NCI-H2171 treated with DMSO at 0.1 percent for 48 hours (cell line): ENCODE measurements at regions not wholly inside any gene's neighbourhood (a gene's known extent, or its start where the extent isn't known, plus 50 kb on each side); places are given as distances from the start of the nearest gene placed in this dataset.

Experiments used
- DNase-seq: peaks from one replicate; lab custom pipeline; 2025; lab: John Stamatoyannopoulos, UW

DNA sequence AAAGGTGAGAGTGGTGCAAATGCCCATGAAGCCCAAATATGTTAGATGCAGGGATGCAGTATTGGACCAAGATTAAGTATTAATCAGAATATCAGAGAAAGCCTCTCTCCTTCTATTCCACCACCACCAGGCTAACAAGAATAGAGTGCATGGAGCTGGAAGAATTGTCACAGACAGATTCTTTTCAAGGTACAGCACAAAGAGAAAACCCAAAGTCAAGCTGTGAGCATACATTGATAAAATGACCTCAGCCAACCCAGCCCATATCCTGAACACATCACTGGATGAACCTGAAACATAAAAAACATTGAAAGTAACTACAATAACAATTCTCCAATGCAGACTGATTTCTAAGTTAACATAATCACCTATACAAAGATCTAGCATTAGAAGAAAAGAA is 445.7 kb upstream of the NETO1 start:
- no peak for DNase-seq

DNA sequence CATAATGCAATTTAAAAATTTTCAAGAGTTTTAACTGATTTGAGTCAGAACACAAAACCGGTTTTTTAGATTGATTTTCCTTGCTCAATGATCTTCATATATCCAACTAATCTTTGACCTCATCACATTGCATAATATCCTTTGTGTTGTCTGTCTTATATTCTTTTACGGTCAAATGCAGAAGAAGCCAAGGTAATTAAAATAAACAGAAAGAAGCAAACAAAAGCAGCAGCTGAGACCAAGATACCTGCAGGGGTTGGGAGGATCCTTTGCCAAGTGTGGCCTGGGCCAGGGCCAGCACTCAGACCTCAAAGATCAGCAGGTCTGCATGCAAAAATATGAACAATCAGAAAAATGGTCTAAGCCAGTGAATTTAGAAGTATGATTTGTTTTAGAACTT is 428.9 kb upstream of the NETO1 start:
- DNase-seq, result no peak

DNA sequence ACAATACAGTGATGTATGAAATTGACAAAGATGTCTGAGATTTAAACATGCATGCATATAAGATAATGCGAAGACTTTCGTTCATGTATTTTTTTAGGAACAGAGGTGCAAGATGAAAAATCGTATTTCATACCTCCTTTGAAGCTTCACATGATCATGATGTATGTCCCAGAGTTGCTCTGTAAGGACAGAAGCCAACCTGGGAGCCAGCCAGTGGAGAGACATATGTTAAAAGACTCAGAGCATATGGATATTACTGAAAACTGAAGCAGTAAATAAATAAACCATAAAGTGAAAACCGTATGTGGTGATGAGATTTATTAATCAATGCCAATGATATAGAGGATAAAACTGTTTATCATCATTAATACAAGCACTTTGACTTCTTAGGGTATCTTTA is 424.4 kb upstream of the NETO1 start:
- DNase-seq, result no peak

DNA sequence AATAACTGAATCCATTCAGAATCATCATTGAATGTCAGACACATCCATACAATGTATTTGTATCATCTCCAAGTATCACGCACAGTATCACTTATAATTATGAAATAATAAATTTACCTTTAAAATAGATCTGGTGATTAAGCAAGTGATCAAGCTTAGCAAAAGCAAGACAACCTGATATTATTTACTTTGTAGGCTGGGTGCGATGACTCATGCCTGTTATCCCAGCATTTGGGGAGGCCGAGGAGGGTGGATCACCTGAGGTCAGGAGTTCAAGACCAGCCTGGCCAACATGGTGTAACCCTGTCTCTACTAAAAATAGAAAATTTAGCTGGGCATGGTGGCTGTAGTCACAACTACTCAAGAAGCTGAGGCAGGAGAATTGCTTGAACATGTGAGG is 421.0 kb upstream of the NETO1 start:
- no peak for DNase-seq

DNA sequence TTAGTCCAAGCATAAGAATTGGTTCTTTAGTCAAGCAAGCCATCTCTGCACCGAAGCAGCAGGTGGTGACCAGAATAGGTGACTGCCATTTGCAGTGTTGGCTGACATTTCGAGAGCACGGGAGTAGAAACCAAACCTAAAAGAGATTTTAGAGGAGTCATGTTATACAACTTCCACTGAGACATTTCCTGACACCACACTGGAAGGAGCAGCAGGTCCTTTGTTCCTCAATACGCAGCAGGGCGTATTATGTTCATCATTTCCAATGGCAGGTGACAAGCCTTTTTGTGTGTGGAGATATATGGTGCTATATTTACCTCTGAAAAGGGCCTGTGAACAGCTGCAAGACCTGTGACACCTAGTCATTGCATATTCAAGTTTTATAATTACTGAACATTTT is 418.8 kb upstream of the NETO1 start:
- DNase-seq, result no peak

DNA sequence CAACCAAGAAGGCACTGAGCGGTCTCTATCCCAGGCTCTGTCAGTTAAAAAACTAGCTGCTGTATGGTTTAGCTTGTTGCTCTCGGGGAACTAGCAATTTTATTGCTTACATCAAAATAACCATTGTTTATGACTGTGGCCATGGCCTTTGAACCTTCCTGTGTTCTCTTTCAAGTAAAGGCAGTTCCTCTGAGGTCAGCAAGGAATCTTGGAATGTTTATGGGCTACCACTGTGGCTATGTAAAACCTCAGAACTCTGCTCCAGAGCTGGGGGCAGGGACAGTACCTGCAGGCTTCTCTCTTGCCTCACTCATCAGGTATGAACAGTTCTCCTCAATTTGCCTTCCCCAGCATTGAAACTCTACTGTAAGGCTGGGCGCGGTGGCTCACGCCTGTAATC is 416.0 kb upstream of the NETO1 start:
- DNase-seq, result no peak

DNA sequence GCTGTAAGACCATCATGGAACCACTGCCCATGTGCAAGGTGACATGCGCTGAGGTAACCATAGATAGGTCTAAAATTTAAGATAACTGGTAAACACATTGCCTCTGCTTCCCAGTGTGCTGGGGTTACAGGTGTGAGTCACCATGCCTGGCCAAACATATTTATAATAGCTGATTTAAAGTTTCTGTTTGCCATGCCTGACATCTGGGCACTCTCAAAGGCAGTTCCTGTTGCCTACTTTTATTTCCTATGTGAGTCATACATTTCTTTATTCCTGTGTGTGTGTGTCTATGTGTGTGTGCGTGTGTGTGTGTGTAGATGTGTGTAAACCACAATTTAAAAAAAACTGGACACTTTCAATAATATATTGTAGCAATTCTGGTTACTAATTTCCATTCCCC is 415.2 kb upstream of the NETO1 start:
- DNase-seq, result no peak

DNA sequence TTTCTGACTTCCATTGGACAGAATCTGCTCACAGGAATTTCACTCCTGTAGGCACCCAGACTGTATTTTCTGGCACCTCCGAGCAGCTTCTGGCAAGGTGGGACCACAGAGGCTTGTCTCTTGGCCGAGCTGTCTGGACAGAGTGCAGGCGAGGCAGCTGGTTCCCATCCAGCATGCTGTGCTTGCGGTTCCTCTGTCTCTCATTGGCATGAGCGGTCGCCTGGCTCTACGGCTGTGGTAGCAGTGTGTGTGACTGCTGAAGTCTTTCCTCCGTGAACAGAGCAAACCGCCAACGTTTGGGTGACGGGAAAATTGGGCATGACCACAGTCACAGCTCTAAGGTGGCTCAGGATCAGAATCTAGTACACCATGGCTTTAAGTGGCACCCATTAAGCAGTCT is 411.7 kb upstream of the NETO1 start:
- no peak for DNase-seq

DNA sequence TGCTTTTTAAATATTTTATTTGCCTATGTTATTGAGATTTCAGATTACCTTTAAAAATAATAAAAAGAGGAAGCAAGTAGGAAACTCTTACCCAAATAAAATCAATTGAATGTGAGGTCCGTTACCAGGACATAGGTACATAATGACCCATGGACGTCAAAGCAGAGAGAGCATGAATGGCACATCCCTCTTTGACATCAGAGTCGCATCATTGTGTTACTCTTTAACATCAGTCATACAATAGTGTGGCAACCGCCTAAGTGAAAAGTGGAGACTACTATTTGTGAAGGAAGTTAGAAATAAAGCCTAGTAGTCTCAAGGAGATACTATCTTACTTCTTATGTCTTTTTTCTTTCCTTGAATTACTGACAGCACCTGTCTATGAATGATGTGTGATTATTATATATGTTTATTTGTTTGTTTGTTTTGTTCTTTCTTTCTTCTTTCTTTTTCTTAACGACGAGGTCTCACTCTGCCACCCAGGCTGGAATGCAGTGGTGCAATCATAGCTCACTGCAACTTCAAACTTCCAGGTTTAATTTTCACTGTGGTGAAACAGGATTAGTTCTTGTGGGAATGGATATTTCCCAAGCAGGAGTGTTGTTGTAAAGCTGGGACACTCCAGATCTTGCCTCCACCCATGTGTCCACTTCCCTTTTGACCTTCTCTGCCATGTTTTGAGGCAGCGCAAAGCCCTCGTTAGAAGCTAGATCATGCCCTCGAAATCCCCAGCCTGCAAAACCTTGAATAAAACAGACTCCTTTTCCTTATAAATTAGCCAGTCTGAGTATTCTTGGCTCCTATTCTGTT is 407.2 kb upstream of the NETO1 start:
- DNase-seq, result no peak

DNA sequence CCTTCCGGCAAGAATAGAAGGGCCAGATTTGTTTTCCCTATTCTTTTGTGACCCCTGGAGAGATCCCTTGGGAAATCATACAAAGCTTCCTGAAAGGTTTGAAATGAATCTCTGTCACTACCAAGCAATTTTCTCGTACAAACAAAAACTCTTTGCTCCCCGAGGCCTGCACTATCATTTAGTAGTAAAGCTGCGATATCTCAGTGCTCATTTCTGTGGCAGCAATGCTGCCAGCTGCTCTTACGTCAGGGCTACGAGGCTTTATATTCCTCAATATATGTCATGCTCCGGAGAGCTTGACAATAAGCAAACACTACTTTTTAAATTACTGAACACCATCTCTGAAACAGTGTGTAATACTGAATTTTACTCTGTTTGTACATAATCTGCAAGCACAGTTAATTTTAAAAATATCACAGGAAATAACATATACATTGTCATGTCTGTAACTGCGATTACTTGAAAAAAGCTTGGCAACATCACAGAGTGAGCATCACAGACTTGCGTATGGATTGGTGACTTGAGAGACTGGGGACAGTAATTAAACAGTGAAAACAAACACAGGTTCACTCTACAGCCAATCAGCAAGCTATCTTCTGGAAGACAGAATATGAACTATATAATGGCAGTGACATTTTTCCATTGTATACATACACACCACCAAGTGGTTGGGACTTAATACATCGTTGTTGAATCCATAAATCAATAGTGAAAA is 403.3 kb upstream of the NETO1 start:
- DNase-seq, result no peak

DNA sequence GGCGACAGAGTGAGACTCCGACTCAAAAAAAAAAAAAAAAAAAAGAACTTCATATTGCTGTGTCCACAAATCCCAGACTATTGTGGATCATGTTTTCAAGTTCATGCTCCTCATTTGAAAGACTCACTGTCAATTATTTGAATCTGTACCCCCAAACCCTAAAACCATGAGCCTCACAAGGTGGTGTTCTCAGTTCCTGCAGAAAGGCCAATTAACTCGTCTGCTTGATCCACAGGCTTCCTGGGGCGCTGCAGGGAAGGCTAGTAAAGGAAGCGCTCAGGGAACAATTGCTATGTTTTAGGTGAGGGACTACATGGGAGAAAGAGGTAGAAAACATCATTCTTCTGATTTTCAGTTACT is 396.8 kb upstream of the NETO1 start:
- DNase-seq, result no peak

DNA sequence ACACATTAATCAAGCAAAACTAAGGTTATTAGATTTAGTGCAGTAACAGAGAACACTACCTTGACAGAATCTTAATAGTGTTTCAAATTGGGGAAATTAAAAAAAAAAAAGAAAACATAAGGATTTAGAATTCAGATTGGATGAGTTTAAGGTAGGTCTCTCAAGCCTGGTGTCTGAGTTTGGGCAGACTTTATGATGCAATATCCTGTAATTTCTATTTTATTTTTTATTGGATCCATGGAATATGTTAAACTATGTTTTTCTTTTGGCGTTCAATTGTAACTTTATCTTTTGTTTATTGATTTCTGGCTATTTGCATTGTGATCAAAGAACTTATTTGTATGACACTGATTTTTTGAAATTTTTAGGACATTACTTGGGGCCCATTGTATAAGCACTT is 394.1 kb upstream of the NETO1 start:
- no peak for DNase-seq

DNA sequence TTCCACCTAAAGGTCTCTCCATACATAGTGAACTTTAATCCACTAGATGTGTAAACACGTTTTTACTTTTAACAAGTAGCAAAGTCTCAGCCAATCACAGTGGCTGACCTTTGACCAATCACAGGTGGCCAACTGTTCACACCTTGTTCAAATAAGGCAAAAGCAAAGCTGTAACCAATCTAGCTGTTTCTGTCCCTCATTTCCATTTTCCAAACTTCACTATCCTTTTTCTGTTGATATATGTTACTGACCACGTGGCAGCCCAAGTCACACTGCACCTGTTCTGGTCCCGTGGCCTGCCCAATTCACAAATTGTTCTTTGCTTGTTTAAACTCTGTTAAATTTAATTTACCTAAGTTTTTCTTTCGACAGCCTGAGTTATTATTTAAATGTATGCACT is 393.5 kb upstream of the NETO1 start:
- DNase-seq, result no peak

DNA sequence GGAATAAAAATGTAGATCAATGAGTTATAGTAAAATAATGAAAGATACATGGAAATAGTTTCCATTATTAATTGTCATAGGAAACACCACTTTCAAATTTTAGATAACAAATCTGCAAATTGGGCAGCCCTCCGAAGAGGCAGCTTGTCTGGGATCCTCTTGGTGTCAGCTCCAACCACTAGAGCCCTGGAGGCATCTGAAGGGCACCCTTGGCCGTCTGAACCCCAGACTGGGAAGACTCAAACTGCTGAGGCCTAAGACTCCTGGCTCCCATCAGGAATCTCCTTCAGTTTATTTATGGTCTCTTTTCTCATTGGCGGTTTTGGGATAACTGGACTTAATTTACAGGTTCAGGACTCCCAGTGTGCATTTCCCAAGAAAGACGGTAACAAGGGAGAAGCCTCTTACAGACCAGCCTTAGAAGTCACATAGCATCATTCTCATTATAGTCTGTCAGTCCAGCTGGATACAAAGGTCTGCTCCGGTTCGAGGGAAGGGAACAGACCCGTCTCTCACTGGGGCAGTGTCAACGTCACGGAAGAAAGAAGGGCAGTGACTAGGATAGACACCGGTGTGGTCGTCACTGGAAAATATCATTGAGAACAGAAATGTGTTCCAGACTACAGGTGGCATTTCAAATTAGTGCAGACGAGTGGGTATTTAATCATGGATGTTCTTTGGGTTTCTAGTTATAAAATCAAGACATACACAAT is 390.7 kb upstream of the NETO1 start:
- DNase-seq, result no peak

DNA sequence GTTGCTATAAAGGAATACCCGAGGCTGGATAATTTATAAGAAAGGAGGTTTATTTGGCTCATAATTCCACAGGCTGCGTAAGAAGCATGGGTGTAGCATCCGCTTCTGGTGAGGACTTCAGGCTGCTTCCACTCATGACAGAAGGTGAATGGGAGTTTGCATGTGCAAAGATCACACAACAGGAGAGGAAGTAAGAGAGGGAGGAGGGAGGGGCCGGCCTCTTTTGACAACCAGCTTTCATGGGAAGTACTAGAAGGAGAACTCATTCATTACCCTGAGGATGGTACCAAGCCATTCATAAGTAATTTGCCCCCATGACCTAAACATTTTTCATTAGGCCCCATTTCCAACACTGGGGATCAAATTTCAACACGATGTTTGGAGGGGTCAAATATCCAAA is 386.8 kb upstream of the NETO1 start:
- DNase-seq, result no peak

DNA sequence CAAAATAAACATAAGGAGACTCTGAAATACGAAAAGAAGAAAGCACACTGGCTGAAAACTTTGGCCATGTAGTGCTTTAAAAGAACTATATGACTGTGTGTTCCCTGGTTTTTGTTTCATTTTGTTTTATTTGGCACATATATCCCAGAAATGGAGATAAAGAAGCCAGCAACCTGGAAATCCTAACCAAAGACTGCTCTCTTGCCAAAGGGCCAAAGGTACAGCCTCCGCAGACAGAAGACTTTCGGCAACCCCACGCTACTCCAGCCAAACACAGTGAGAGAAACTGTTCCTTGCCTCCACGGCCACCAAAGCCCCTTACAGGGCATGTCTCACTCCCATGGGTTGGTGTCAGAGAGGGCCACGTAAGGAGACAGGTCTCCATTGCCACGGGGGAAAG is 381.2 kb upstream of the NETO1 start:
- no peak for DNase-seq

DNA sequence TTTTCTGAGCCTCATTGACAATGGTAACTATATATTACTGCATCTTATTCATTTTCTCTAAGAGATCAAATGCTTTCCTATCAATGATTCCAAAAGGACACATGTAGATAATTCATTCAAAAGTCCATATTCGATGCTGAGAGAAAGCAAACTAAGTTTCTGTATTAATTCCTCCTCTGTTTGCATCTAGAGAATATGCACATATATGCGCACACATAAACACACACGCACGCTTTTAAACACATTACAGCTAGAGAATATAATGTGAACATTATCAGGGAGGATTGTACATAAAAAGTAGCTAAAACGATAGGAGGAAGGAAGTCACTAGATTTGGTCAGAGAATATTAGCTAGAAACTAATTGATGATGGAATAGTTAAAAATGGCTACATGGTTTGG is 379.0 kb upstream of the NETO1 start:
- no peak for DNase-seq

DNA sequence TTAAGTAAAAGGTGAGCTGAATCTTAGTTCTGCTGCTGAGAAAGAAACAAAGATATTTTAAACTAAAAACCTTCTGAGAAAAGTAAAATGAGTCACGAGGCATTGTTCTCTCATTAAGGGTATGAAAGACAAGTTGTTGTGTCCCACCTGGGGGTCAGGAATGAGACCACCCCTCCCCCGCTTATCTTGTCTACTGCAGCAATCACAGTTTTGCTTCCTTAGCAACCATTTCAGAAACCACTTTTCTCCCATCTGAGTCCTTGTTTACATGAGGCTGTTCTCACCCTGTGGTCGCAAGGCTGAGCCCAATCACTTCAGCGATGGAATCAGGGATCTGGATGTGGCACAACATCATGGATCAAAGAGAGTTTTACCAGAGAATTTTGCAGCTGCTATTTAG is 377.6 kb upstream of the NETO1 start:
- DNase-seq, result no peak

DNA sequence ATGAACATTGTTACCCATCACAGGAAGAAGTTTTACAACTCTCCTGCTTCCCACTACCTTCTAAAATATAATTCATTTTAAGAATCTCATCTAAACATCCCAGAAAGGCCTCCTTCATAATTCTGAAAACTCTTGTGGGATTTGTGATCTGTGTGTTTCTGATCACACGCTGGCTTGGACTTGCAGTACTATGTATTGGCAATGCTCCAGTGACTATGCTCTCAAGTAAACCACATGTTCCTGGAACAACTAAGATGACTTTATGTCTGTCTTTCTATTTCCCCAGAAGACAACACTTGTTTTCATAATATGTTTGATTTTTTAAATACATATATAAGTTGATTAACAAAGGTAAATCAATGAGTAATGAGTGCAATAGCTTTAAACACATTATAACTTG is 376.6 kb upstream of the NETO1 start:
- DNase-seq, result no peak

DNA sequence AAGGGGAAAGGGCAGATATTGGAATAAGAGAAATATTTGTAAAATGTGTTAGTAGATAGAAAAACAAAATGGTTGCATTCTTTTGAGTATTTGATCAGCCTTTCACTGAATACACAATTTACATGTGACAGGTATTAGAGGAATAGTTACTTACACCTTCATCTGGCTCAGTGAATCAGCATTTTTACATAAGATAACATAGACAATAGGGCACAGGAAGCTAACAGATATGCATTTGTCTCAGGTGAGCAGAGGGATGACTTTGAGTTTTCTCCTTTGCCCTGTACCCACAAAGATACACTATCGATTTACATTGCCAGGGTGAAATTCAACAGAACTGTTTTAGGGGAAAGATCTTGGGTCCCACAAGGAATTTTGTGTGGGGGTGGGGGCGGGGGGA is 373.1 kb upstream of the NETO1 start:
- no peak for DNase-seq

DNA sequence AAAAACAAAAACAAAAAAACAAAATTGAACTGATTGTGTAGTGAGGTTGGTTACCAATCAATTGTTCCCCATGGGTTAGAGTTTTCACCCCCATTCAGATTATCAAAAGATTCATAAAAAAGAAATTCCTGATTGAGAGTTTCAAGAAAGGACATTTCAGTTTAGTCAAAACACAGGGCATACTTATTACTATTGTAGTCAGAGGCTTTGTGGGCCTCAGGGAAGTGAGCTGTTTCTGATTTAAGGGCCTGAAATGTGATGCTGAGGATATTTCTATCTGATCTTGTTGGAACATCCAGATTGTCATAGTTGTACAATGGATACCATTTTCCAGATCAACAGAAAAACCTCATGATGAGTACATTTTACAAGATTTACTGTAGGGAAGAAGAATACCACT is 368.1 kb upstream of the NETO1 start:
- no peak for DNase-seq

DNA sequence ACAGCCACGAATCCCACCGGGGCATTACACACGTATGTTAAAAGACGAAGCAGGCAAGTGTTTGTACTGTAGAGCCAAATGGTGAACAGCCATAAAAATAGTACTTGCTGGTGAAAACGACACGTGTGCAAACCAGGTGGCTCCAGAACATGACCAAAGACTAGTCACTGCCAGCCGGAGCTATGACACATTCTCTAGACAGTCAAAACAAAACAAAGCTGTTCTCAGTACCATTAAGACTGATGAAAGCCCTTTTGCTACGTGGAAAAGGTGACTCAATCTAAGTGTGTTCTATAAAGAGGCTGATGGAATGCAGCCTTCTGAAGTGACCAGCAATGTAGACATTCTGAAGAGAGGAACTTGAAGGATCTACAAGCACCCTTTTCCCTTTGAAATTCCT is 367.7 kb upstream of the NETO1 start:
- DNase-seq, result no peak

DNA sequence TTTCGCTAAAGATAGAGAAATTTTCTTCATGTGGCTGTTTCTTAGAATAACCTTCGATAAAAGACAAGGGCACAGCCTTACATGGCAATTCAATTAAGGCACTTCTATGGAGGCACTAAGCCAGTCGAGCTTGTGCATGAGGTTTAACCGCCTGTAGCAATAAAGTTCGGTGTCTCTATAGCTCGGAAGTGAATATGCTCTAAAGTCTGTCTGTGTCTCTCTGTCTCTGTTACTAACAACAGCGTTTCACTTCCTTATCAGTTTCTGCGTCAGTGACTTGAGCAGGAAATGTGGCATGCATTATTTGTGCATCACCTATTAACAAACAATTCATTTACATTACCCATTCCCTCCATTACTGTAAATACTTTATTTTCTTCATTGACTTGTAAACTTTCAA is 365.1 kb upstream of the NETO1 start:
- DNase-seq, result no peak
